Ishikawa (cell line): ENCODE measurements at regions not wholly inside any gene's neighbourhood (a gene's known extent, or its start where the extent isn't known, plus 50 kb on each side); places are given as distances from the start of the nearest gene placed in this dataset.

ENCODE experiments used
- CEBPB ChIP-seq: IDR thresholded peaks from 2 replicates; pipeline ENCODE4 v1.6.1; 2012
- CREB1 ChIP-seq: IDR thresholded peaks from 2 replicates; pipeline ENCODE4 v1.6.1; 2012; ENCODE audit warnings: low read depth
- EGR1 ChIP-seq: IDR thresholded peaks from 2 replicates; pipeline ENCODE4 v1.6.1; 2012
- EP300 ChIP-seq: IDR thresholded peaks from 2 replicates; pipeline ENCODE4 v1.6.1; 2012; ENCODE audit warnings: borderline replicate concordance
- FOXM1 ChIP-seq: IDR thresholded peaks from 2 replicates; pipeline ENCODE4 v1.6.1; 2012; ENCODE audit warnings: low read depth, borderline replicate concordance
- MAX ChIP-seq: IDR thresholded peaks from 2 replicates; pipeline ENCODE4 v1.6.1; 2012
- NFIC ChIP-seq: IDR thresholded peaks from 2 replicates; pipeline ENCODE4 v1.6.1; 2012
- RAD21 ChIP-seq: IDR thresholded peaks from 2 replicates; pipeline ENCODE4 v1.6.1; 2012; ENCODE audit warnings: low read depth
- REST ChIP-seq: IDR thresholded peaks from 2 replicates; pipeline ENCODE4 v1.6.1; 2012; ENCODE audit warnings: low read depth, mild to moderate bottlenecking
- TAF1 ChIP-seq: IDR thresholded peaks from 2 replicates; pipeline ENCODE4 v1.6.1; 2012; ENCODE audit warnings: low read depth, mild to moderate bottlenecking
- TCF12 ChIP-seq: IDR thresholded peaks from 2 replicates; pipeline ENCODE4 v1.6.1; 2012; ENCODE audit warnings: low read depth
- TEAD4 ChIP-seq: IDR thresholded peaks from 2 replicates; pipeline ENCODE4 v1.6.1; 2012
- USF1 ChIP-seq: IDR thresholded peaks from 2 replicates; pipeline ENCODE4 v1.6.1; 2012
- YY1 ChIP-seq: IDR thresholded peaks from 2 replicates; pipeline ENCODE4 v1.6.1; 2012; ENCODE audit warnings: low read depth
- ZBTB7A ChIP-seq: IDR thresholded peaks from 2 replicates; pipeline ENCODE4 v1.6.1; 2012; ENCODE audit warnings: low read depth

- TF ChIP-seq USF1 (no peak), EP300 (no peak), REST (no peak), CEBPB (no peak), CREB1 (no peak)
These were observed 119.7 kb downstream of the AASDH start for GRCh38 chr4:56267558-56267957.

- TF ChIP-seq MAX = no peak
- no peak for TF ChIP-seq FOXM1
- TF ChIP-seq TEAD4 = no peak
- TF ChIP-seq RAD21 = no peak
- no peak for TF ChIP-seq NFIC
- TF ChIP-seq EP300 = no peak
These were observed 122.4 kb downstream of the AASDH start for GRCh38 chr4:56264873-56265272.

- TF ChIP-seq FOXM1 (no peak), TAF1 (no peak), NFIC (no peak), MAX (no peak), TCF12 (no peak), EP300 (no peak), USF1 (no peak), REST (no peak), YY1 (no peak), EGR1 (no peak), ZBTB7A (no peak), RAD21 (no peak), CREB1 (no peak), TEAD4 (no peak), CEBPB (no peak)
These were observed 126.3 kb downstream of the AASDH start for GRCh38 chr4:56261027-56261426.

GRCh38 chr4:56260320-56260719 lies 127.0 kb downstream of the AASDH start:
- no peak for TF ChIP-seq CEBPB

GRCh38 chr4:56259655-56260054 lies 127.6 kb downstream of the AASDH start:
- no peak for TF ChIP-seq ZBTB7A
- TF ChIP-seq TAF1 = no peak
- no peak for TF ChIP-seq EP300
- no peak for TF ChIP-seq YY1
- no peak for TF ChIP-seq TEAD4
- TF ChIP-seq USF1 = no peak
- TF ChIP-seq REST = no peak
- no peak for TF ChIP-seq FOXM1
- TF ChIP-seq RAD21 = no peak
- no peak for TF ChIP-seq TCF12
- TF ChIP-seq EGR1 = no peak
- no peak for TF ChIP-seq CREB1
- TF ChIP-seq NFIC = no peak
- TF ChIP-seq MAX = no peak
- TF ChIP-seq CEBPB = no peak
